Neuronal stem cell (in vitro differentiated cells): ENCODE measurements at regions not wholly inside any gene's neighbourhood (a gene's known extent, or its start where the extent isn't known, plus 50 kb on each side); places are given as distances from the start of the nearest gene placed in this dataset.

Source experiments
- DNase-seq: peaks from one replicate; pipeline ENCODE4 v3.0.0-alpha.2; 2013; ENCODE audit warnings: low spot score
- H2AFZ ChIP-seq: one replicate; pipeline ENCODE4 v1.6.1; 2013; ENCODE audit warnings: mild to moderate bottlenecking, low read length, inconsistent platforms
- H2AK5ac ChIP-seq: 2 replicates; pipeline ENCODE4 v1.6.1; 2013; ENCODE audit warnings: low read depth, mild to moderate bottlenecking, inconsistent platforms, low read length, moderate library complexity, mixed read lengths
- H2BK120ac ChIP-seq: 2 replicates; pipeline ENCODE4 v1.6.1; 2013; ENCODE audit warnings: low read depth, mild to moderate bottlenecking, inconsistent platforms, low read length, moderate library complexity, mixed read lengths
- H2BK12ac ChIP-seq: one replicate; pipeline ENCODE4 v1.6.1; 2013; ENCODE audit warnings: low read length, inconsistent platforms
- H2BK15ac ChIP-seq: 2 replicates; pipeline ENCODE4 v1.6.1; 2013; ENCODE audit warnings: mild to moderate bottlenecking, low read length, inconsistent platforms, mixed read lengths
- H2BK5ac ChIP-seq: one replicate; pipeline ENCODE4 v1.6.1; 2013; ENCODE audit warnings: inconsistent platforms, mild to moderate bottlenecking, low read length, moderate library complexity
- H3K14ac ChIP-seq: one replicate; pipeline ENCODE4 v1.6.1; 2013; ENCODE audit warnings: low read length, inconsistent platforms
- H3K18ac ChIP-seq: 2 replicates; pipeline ENCODE4 v1.6.1; 2013; ENCODE audit warnings: low read length, inconsistent platforms
- H3K23ac ChIP-seq: 2 replicates; pipeline ENCODE4 v1.6.1; 2013; ENCODE audit warnings: low read depth, mild to moderate bottlenecking, mixed read lengths, low read length, inconsistent platforms; ENCODE audit not compliant: poor library complexity
- H3K27ac ChIP-seq: replicated peaks from 3 replicates; pipeline ENCODE4 v1.5.1; 2013; ENCODE audit warnings: low read length, inconsistent platforms
- H3K27me3 ChIP-seq, 3 experiments: 2 replicates each; pipeline ENCODE4 v1.6.1; 2013; ENCODE audit warnings: low read length in 3 of 3, mild to moderate bottlenecking in 2 of 3, inconsistent platforms in 1 of 3, low read depth in 1 of 3, mixed read lengths in 1 of 3, moderate library complexity in 1 of 3; ENCODE audit not compliant: control insufficient read depth in 3 of 3, insufficient read depth in 3 of 3
- H3K36me3 ChIP-seq, 2 donors: replicated peaks in 1 of 2; 2 replicates each; pipeline ENCODE4 v1.6.1; 2013; ENCODE audit warnings: low read length in 2 of 2; ENCODE audit not compliant: control insufficient read depth in 2 of 2, insufficient read depth in 2 of 2
- H3K4ac ChIP-seq: 2 replicates; pipeline ENCODE4 v1.6.1; 2013; ENCODE audit warnings: inconsistent platforms, mild to moderate bottlenecking, low read length, moderate library complexity
- H3K4me1 ChIP-seq, 2 donors: 1 replicate in 1 of 2; 2 replicates in 1 of 2; pipeline ENCODE4 v1.6.1; 2013; ENCODE audit warnings: low read length in 2 of 2, low read depth in 1 of 2; ENCODE audit not compliant: control insufficient read depth in 2 of 2, insufficient read depth in 1 of 2
- H3K4me2 ChIP-seq: one replicate; pipeline ENCODE4 v1.6.1; 2013; ENCODE audit warnings: mild to moderate bottlenecking, low read length, inconsistent platforms; ENCODE audit not compliant: insufficient read depth, poor library complexity, severe bottlenecking
- H3K4me3 ChIP-seq, 2 donors: 2 replicates each; pipeline ENCODE4 v1.5.1; 2013; ENCODE audit warnings: low read length in 2 of 2, mild to moderate bottlenecking in 2 of 2, inconsistent platforms in 1 of 2, moderate library complexity in 1 of 2
- H3K79me1 ChIP-seq: one replicate; pipeline ENCODE4 v1.6.1; 2013; ENCODE audit warnings: low read depth, mild to moderate bottlenecking, inconsistent platforms, low read length, moderate library complexity
- H3K9ac ChIP-seq: one replicate; pipeline ENCODE4 v1.6.1; 2013; ENCODE audit warnings: mild to moderate bottlenecking, low read depth, low read length, inconsistent platforms; ENCODE audit not compliant: poor library complexity
- H3K9me3 ChIP-seq, 2 donors: replicated peaks in 1 of 2; 2 replicates each; pipeline versions ENCODE3 to v1.6.1; 2013; ENCODE audit warnings: low read length in 2 of 2, mild to moderate bottlenecking in 2 of 2, inconsistent platforms in 1 of 2, low read depth in 1 of 2, mixed read lengths in 1 of 2, moderate library complexity in 1 of 2; ENCODE audit not compliant: control insufficient read depth in 2 of 2, insufficient read depth in 1 of 2
- H4K8ac ChIP-seq: one replicate; pipeline ENCODE4 v1.6.1; 2013; ENCODE audit warnings: low read depth, mild to moderate bottlenecking, inconsistent platforms, low read length, moderate library complexity
- H4K91ac ChIP-seq: one replicate; pipeline ENCODE4 v1.6.1; 2013; ENCODE audit warnings: low read length, low read depth, mild to moderate bottlenecking, inconsistent platforms; ENCODE audit not compliant: poor library complexity
- WGBS, 2 donors: extraction: QIAGEN DNeasy Blood & Tissue Kit; methylation state at CpG; one replicate each; pipeline ENCODE4 v1.1.7; 2013; ENCODE audit warnings: missing lambda C conversion rate in 2 of 2, mixed read lengths in 1 of 2; ENCODE audit not compliant: insufficient read length in 2 of 2, insufficient replicate concordance in 1 of 2; ENCODE audit errors: extremely low coverage in 2 of 2; 5-methylcytosine and 5-hydroxymethylcytosine counted together

DNA sequence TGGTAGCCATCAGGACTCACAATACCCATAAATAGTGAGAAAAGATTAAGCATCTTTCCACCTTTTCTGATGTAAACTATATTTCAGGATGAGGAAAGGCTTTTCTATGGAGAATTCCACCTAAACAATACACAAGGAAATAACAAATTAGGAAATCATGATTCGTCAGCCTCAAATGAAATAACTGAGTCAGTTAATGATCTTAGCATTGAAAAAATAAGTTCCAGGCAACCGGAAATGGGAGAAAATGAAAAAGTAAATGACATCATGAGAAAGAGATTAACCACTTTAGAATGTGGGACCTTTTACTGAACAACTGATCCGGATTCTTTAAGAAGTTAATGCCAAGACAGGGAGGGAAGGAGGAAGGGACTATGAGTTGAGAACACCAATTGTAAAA, 742.3 kb downstream of the TNS3 start:
- Histone ChIP-seq H3K4me2 (no peak overlapping the region), H3K4ac (no peak overlapping the region), H4K8ac (no peak overlapping the region), H3K27ac (no peak overlapping the region), H3K23ac (no peak overlapping the region), H3K14ac (no peak overlapping the region), H3K4me3 (no peak overlapping the region), H3K9ac (no peak overlapping the region), H3K4me1 (no peaks in the 10 kb centered on the region), H3K18ac (no peak overlapping the region), H2BK15ac (no peak overlapping the region), H2BK12ac (no peak overlapping the region), H3K27me3 (no peaks in the 10 kb centered on the region), H4K91ac (no peak overlapping the region), H2AK5ac (no peak overlapping the region), H2AFZ (no peak overlapping the region), H3K9me3 (no peaks in the 10 kb centered on the region), H2BK5ac (no peak overlapping the region), H3K36me3 (no peaks in the 10 kb centered on the region), H3K79me1 (no peaks in the 10 kb centered on the region), H2BK120ac (no peak overlapping the region)
- DNase-seq, result no peak
- WGBS, 2 donors, result no CpG with 5 or more reads among the region's 3 CpGs

DNA sequence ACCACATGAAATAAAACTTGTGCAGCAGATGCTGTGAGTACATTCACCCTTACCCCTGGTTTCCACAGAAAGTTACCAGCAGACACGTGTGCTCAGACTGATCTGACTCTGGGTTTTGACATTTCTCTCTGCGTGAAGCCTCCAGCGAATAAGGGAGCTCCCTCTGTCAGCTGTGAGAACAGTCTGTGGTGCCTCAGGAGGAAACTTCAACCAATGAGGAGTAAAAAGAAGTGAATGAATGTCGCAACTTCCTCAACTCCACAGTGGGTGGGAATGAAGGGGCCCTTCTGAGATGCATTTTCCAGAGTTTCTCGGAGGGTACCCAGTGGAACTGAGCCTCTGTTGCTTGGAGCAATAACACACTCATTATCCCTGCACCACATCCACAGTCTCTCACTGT, 743.4 kb downstream of the TNS3 start:
- H3K79me1 ChIP-seq, result no peaks in the 10 kb centered on the region
- no peak overlapping the region for H4K8ac ChIP-seq
- DNase-seq, result no peak
- no CpG with 5 or more reads among the region's 5 CpGs for WGBS, 2 donors
- no peak overlapping the region for H3K9ac ChIP-seq
- H3K14ac ChIP-seq, result no peak overlapping the region
- H2AFZ ChIP-seq, result no peak overlapping the region
- no peaks in the 10 kb centered on the region for H3K27me3 ChIP-seq
- H2BK120ac ChIP-seq, result no peak overlapping the region
- no peak overlapping the region for H2BK5ac ChIP-seq
- H3K4me3 ChIP-seq, result no peak overlapping the region
- no peak overlapping the region for H4K91ac ChIP-seq
- no peaks in the 10 kb centered on the region for H3K36me3 ChIP-seq
- no peak overlapping the region for H3K23ac ChIP-seq
- no peak overlapping the region for H3K4me2 ChIP-seq
- no peak overlapping the region for H2AK5ac ChIP-seq
- H3K4ac ChIP-seq, result no peak overlapping the region
- H2BK12ac ChIP-seq, result no peak overlapping the region
- no peak overlapping the region for H3K18ac ChIP-seq
- H3K9me3 ChIP-seq, result no peaks in the 10 kb centered on the region
- H3K4me1 ChIP-seq, result no peaks in the 10 kb centered on the region
- H3K27ac ChIP-seq, result no peak overlapping the region
- H2BK15ac ChIP-seq, result no peak overlapping the region

DNA sequence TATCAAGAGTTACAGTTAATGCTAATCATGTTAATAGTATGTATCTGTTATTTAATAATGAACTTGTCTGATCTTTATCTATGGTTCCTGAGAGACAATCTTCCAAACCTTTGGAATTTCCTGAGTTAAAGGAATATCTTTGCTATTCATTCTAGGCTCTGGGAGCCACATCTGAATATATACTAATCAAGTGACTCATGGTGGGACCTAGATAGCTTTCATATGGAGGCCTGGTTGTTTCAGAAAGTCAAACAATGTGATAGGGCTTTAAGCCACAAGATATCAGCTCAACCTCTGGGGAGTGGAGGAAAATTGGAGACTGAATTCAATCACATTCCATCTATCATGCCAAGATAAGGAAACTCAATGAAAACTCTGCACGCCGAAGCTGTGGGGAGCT, 746.4 kb downstream of the TNS3 start:
- no CpG with 5 or more reads among the region's 2 CpGs for WGBS, 2 donors
- Histone ChIP-seq H3K9ac (no peak overlapping the region), H3K4ac (no peak overlapping the region), H3K4me3 (no peak overlapping the region), H4K8ac (no peak overlapping the region), H3K23ac (no peak overlapping the region), H2AK5ac (no peak overlapping the region), H3K36me3 (no peaks in the 10 kb centered on the region), H4K91ac (no peak overlapping the region), H2BK15ac (no peak overlapping the region), H3K18ac (no peak overlapping the region), H2BK5ac (no peak overlapping the region), H3K9me3 (no peaks in the 10 kb centered on the region), H3K27me3 (no peaks in the 10 kb centered on the region), H3K79me1 (no peaks in the 10 kb centered on the region), H2BK12ac (no peak overlapping the region), H3K14ac (no peak overlapping the region), H2AFZ (no peak overlapping the region), H3K4me1 (no peaks in the 10 kb centered on the region), H2BK120ac (no peak overlapping the region), H3K4me2 (no peak overlapping the region), H3K27ac (no peak overlapping the region)
- no peak for DNase-seq

DNA sequence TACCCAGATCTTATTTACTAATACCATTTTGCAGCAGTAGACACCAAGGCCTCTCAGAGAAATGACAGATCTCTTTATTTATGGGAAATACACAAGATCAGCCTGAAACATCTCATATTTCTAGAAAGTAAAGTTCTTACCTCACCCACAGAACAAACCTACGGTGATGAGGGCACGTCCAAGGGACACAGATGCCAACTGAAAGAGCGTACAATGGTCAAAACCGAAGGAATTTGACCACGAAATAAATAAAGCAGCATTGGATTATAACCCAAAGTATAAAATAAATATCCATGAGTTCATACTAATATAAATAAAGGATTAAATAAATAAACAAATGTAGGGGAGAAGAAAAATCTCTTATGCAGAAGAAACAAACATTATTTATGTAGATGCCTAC, 747.0 kb downstream of the TNS3 start:
- H4K8ac ChIP-seq, result no peak overlapping the region
- no peaks in the 10 kb centered on the region for H3K36me3 ChIP-seq
- no peak overlapping the region for H3K4ac ChIP-seq
- no peak overlapping the region for H2BK12ac ChIP-seq
- no peak overlapping the region for H3K9ac ChIP-seq
- no peak for DNase-seq
- H3K4me3 ChIP-seq, result no peak overlapping the region
- H3K79me1 ChIP-seq, result no peaks in the 10 kb centered on the region
- no peak overlapping the region for H3K27ac ChIP-seq
- no peak overlapping the region for H3K14ac ChIP-seq
- no peak overlapping the region for H3K4me2 ChIP-seq
- H2AFZ ChIP-seq, result no peak overlapping the region
- no CpG with 5 or more reads among the region's 5 CpGs for WGBS, 2 donors
- no peaks in the 10 kb centered on the region for H3K9me3 ChIP-seq
- H3K18ac ChIP-seq, result no peak overlapping the region
- no peak overlapping the region for H4K91ac ChIP-seq
- H2BK5ac ChIP-seq, result no peak overlapping the region
- H2BK120ac ChIP-seq, result no peak overlapping the region
- H2AK5ac ChIP-seq, result no peak overlapping the region
- no peaks in the 10 kb centered on the region for H3K4me1 ChIP-seq
- H3K27me3 ChIP-seq, result no peaks in the 10 kb centered on the region
- H2BK15ac ChIP-seq, result no peak overlapping the region
- H3K23ac ChIP-seq, result no peak overlapping the region
